ENCODE measurements at regions not wholly inside any gene's neighbourhood (a gene's known extent, or its start where the extent isn't known, plus 50 kb on each side); places are given as distances from the start of the nearest gene placed in this dataset.

DNA sequence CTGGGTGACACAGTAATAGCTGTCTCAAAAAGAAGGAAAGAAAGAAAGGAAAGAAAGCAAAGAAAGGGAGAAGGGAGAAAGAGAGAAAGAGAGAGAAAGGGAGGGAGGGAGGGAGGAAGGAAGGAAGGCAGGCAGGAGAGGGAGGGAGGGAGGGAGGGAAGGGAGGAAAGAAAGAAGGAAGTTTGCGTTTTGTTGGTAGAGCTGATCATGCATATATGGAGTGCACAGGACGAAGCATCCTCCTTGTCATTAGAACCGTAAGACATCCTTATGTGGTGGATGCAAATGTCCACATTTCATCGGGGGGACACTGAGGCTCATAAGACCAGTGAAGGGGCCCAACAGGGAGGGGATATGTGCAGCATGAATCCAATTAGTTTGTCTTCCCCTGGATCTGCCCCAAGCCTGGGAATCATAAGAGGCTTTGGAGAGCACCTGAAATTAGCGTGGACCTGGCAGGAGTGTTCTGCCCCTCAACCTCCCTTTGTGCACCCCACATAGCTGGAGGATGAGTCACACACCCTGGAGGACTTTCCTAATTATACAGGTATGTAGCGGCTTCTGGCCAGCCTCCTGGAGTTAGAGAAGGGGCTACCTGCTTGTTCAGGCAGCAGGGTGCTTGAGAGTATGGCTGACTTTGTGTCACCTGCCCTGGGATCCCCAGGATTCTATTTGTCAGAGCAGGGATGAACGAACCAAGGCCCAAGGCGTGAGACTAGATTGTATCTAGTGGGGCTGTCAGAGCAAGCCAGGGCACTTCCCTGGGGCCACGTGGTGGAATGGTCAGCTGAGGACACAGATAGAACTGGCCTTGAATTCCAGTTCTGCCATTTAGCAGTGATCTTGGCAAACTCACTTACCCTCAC is 119.7 kb upstream of the CD82 start:
- H3K9me3 ChIP-seq (ENCODE audit: control insufficient read depth, insufficient read depth, low read depth, low read length): no peaks in the 10 kb centered on the region
- DNase-seq (ENCODE audit: low read depth, low spot score): no peak
- in situ Hi-C loops (cut with HindIII; ENCODE audit: low pct_unique_long_range_greater_than_20kb, low sequenced_read_pairs): no loop called here
- H3K4me3 ChIP-seq (ENCODE audit: low read depth in 2 of 2, low read length in 2 of 2): no peak overlapping the region
- peak; percentile 64 for ATAC-seq
- H3K36me3 ChIP-seq (ENCODE audit: control insufficient read depth, insufficient read depth, low read length): no peaks in the 10 kb centered on the region
- no peak overlapping the region for H3K27ac ChIP-seq (ENCODE audit: low read length)
- TF ChIP-seq TCF7L2 (IDR thresholded peaks at IDR 0.05; ENCODE audit: low read depth, low read length): no peak
- no peak for TF ChIP-seq SIN3A (IDR thresholded peaks at IDR 0.05; ENCODE audit: borderline replicate concordance, insufficient read depth, low read depth, low read length)
- TF ChIP-seq, protein P1, sequence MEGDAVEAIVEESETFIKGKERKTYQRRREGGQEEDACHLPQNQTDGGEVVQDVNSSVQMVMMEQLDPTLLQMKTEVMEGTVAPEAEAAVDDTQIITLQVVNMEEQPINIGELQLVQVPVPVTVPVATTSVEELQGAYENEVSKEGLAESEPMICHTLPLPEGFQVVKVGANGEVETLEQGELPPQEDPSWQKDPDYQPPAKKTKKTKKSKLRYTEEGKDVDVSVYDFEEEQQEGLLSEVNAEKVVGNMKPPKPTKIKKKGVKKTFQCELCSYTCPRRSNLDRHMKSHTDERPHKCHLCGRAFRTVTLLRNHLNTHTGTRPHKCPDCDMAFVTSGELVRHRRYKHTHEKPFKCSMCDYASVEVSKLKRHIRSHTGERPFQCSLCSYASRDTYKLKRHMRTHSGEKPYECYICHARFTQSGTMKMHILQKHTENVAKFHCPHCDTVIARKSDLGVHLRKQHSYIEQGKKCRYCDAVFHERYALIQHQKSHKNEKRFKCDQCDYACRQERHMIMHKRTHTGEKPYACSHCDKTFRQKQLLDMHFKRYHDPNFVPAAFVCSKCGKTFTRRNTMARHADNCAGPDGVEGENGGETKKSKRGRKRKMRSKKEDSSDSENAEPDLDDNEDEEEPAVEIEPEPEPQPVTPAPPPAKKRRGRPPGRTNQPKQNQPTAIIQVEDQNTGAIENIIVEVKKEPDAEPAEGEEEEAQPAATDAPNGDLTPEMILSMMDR (IDR thresholded peaks at IDR 0.05): no peak
- TF ChIP-seq, protein P2, sequence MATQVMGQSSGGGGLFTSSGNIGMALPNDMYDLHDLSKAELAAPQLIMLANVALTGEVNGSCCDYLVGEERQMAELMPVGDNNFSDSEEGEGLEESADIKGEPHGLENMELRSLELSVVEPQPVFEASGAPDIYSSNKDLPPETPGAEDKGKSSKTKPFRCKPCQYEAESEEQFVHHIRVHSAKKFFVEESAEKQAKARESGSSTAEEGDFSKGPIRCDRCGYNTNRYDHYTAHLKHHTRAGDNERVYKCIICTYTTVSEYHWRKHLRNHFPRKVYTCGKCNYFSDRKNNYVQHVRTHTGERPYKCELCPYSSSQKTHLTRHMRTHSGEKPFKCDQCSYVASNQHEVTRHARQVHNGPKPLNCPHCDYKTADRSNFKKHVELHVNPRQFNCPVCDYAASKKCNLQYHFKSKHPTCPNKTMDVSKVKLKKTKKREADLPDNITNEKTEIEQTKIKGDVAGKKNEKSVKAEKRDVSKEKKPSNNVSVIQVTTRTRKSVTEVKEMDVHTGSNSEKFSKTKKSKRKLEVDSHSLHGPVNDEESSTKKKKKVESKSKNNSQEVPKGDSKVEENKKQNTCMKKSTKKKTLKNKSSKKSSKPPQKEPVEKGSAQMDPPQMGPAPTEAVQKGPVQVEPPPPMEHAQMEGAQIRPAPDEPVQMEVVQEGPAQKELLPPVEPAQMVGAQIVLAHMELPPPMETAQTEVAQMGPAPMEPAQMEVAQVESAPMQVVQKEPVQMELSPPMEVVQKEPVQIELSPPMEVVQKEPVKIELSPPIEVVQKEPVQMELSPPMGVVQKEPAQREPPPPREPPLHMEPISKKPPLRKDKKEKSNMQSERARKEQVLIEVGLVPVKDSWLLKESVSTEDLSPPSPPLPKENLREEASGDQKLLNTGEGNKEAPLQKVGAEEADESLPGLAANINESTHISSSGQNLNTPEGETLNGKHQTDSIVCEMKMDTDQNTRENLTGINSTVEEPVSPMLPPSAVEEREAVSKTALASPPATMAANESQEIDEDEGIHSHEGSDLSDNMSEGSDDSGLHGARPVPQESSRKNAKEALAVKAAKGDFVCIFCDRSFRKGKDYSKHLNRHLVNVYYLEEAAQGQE (IDR thresholded peaks at IDR 0.05; ENCODE audit: insufficient read depth in 1 of 2, low read depth in 2 of 2, low read length in 1 of 2): no peak
- TF ChIP-seq POLR2AphosphoS5 (IDR thresholded peaks at IDR 0.05; ENCODE audit: low read depth, low read length): no peak
- H3K27me3 ChIP-seq (ENCODE audit: control insufficient read depth, insufficient read depth, low read length): no peaks in the 10 kb centered on the region
- ChIA-PET POLR2A (no interaction called here), CTCF (no interaction called here)
- intact Hi-C loops (cut with micrococcal nuclease; ENCODE audit: unreplicated experiment): no loop called here
- no TSS peak for BruUV-seq (replicated peaks)
- H3K4me1 ChIP-seq (ENCODE audit: control insufficient read depth, insufficient read depth, low read length): peaks cover 4% of the 10 kb centered on the region; the same call in 1 of the 2 replicates

DNA sequence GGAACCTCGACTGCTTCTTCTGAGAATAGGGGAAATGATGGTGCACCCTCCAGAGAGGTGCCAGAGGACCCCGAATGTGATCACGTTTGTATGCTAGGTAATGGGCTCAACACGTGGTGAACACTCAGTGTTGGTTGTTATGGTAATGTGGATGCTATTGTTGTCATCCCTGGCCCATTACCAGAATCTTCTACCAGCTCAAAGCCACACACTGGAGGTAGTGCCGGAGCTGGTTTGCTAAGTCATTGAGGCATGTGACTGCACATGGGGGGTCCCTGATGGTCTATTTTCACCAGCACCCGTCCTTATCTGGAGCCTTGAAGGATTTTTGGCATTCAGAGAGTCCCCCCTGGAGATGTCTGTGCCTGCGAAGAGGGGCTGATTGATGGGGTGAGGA is 119.1 kb upstream of the CD82 start:
- TF ChIP-seq SIN3A (IDR thresholded peaks at IDR 0.05; ENCODE audit: borderline replicate concordance, insufficient read depth, low read depth, low read length) (no peak), TCF7L2 (IDR thresholded peaks at IDR 0.05; ENCODE audit: low read depth, low read length) (no peak), POLR2AphosphoS5 (IDR thresholded peaks at IDR 0.05; ENCODE audit: low read depth, low read length) (no peak)
- TF ChIP-seq, protein P1 (IDR thresholded peaks at IDR 0.05): no peak
- TF ChIP-seq, protein P2 (IDR thresholded peaks at IDR 0.05; ENCODE audit: insufficient read depth in 1 of 2, low read depth in 2 of 2, low read length in 1 of 2): no peak
- H3K4me3 ChIP-seq (ENCODE audit: low read depth in 2 of 2, low read length in 2 of 2): no peak overlapping the region
- in situ Hi-C loops (cut with HindIII; ENCODE audit: low pct_unique_long_range_greater_than_20kb, low sequenced_read_pairs) (no loop called here), intact Hi-C loops (cut with micrococcal nuclease; ENCODE audit: unreplicated experiment) (no loop called here)
- no peaks in the 10 kb centered on the region for H3K27me3 ChIP-seq (ENCODE audit: control insufficient read depth, insufficient read depth, low read length)
- H3K36me3 ChIP-seq (ENCODE audit: control insufficient read depth, insufficient read depth, low read length): no peaks in the 10 kb centered on the region
- no peak for DNase-seq (ENCODE audit: low read depth, low spot score)
- ChIA-PET POLR2A (no interaction called here), CTCF (no interaction called here)
- ATAC-seq: peak; percentile 50
- H3K4me1 ChIP-seq (ENCODE audit: control insufficient read depth, insufficient read depth, low read length): peaks cover 4% of the 10 kb centered on the region; the same call in 1 of the 2 replicates
- H3K9me3 ChIP-seq (ENCODE audit: control insufficient read depth, insufficient read depth, low read depth, low read length): no peaks in the 10 kb centered on the region
- no TSS peak for BruUV-seq (replicated peaks)
- no peak overlapping the region for H3K27ac ChIP-seq (ENCODE audit: low read length)

Measured in Panc1 (cell line).